Karpas-422 (cell line): ENCODE measurements at regions not wholly inside any gene's neighbourhood (a gene's known extent, or its start where the extent isn't known, plus 50 kb on each side); places are given as distances from the start of the nearest gene placed in this dataset.

Experiments used
- DNase-seq: peaks from one replicate; pipeline ENCODE4 v3.0.0-alpha.2; 2015
- H2AFZ ChIP-seq: fragments of 200-600 bp; sonication (generic); 2 replicates; pipeline ENCODE4 v1.6.1; 2014; ENCODE audit warnings: antibody characterized with exemption, low read length, mixed read lengths
- H3K27ac ChIP-seq: fragments of 200-600 bp; sonication (generic); 2 replicates; pipeline ENCODE4 v1.5.1; 2014; ENCODE audit warnings: mild to moderate bottlenecking, low read length, moderate library complexity
- H3K27me3 ChIP-seq: fragments of 200-600 bp; sonication (generic); 2 replicates; pipeline ENCODE4 v1.6.1; 2014; ENCODE audit warnings: low read length, mixed read lengths
- H3K36me3 ChIP-seq: fragments of 200-600 bp; sonication (generic); 2 replicates; pipeline ENCODE4 v1.6.1; 2014; ENCODE audit warnings: low read length, mixed read lengths; ENCODE audit not compliant: insufficient read depth
- H3K4me1 ChIP-seq: fragments of 200-600 bp; sonication (generic); 2 replicates; pipeline ENCODE4 v1.6.1; 2014; ENCODE audit warnings: mild to moderate bottlenecking, low read length, mixed read lengths
- H3K4me2 ChIP-seq: fragments of 200-600 bp; sonication (generic); 2 replicates; pipeline ENCODE4 v1.6.1; 2014; ENCODE audit warnings: low read length, low read depth, mild to moderate bottlenecking; ENCODE audit not compliant: poor library complexity, severe bottlenecking
- H3K4me3 ChIP-seq: fragments of 200-600 bp; sonication (generic); 2 replicates; pipeline ENCODE4 v1.5.1; 2014; ENCODE audit warnings: mild to moderate bottlenecking, antibody characterized with exemption, low read length, mixed read lengths
- H3K79me2 ChIP-seq: fragments of 200-600 bp; sonication (generic); 2 replicates; pipeline ENCODE4 v1.6.1; 2014; ENCODE audit warnings: mild to moderate bottlenecking, low read length, mixed read lengths
- H3K9ac ChIP-seq: fragments of 200-600 bp; sonication (generic); 2 replicates; pipeline ENCODE4 v1.6.0; 2014; ENCODE audit warnings: low read length
- H3K9me2 ChIP-seq: fragments of 200-600 bp; sonication (generic), shearing (Covaris generic); replicated peaks from 2 replicates; pipeline ENCODE4 v1.6.0; 2014; ENCODE audit warnings: mild to moderate bottlenecking, low read length, moderate library complexity; ENCODE audit not compliant: insufficient read depth
- H3K9me3 ChIP-seq: fragments of 300-700, 200-600 bp; sonication (generic); 2 replicates; pipeline ENCODE4 v1.6.1; 2014; ENCODE audit warnings: low read length, mixed read lengths
- H4K20me1 ChIP-seq: fragments of 200-600 bp; sonication (generic); 2 replicates; pipeline ENCODE4 v1.6.1; 2014; ENCODE audit warnings: mild to moderate bottlenecking, antibody characterized with exemption, low read length, low read depth; ENCODE audit not compliant: insufficient read depth

DNA sequence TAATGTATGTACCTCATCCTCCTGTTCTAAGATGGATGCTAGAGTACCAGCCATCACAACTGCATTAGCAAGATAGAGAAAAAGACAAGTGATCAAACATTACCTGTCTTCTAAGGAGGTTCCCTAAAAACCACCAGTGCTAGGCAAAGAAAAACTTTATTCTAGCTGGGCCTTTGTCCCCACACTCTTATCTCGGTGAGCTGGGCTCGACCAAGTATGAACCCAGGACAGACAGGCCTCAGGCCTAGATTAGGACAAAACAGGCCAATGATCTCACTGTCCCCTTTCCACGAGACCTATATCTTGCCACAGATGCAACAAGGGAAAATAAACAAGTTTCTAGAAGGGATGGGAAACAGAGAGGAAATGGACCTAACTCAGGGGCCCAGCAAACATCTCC is 127.6 kb upstream of the PKDCC start:
- Histone ChIP-seq H3K36me3 (no peaks in the 10 kb centered on the region), H2AFZ (no peak overlapping the region), H3K27me3 (no peaks in the 10 kb centered on the region), H3K4me1 (no peaks in the 10 kb centered on the region), H3K9me3 (no peaks in the 10 kb centered on the region), H3K4me3 (no peak overlapping the region), H3K79me2 (no peaks in the 10 kb centered on the region), H4K20me1 (no peaks in the 10 kb centered on the region), H3K9me2 (no peaks in the 10 kb centered on the region), H3K27ac (no peak overlapping the region), H3K4me2 (no peak overlapping the region), H3K9ac (no peak overlapping the region)
- DNase-seq: no peak

DNA sequence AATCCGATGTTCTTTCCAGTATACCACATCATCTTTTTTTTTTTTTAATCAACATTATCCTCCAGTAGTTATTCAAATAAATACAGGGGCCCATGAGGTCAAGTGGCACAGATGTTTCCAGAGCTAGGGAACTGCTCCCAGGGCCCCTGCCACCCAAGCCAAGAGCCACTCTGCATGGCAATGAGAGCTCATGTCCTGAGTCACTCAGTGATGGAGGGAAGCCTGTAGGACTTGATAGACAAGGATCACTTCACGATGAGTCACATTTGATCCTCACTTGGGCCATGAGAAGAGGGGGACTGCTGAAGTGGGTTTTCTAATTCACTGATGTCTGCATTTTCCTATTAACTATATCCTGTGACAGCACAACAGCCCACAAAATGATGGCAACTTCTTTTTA is 127.0 kb upstream of the PKDCC start:
- Histone ChIP-seq H3K79me2 (no peaks in the 10 kb centered on the region), H3K9me2 (no peaks in the 10 kb centered on the region), H3K4me2 (no peak overlapping the region), H3K27me3 (no peaks in the 10 kb centered on the region), H3K27ac (no peak overlapping the region), H3K4me1 (no peaks in the 10 kb centered on the region), H3K9me3 (no peaks in the 10 kb centered on the region), H3K9ac (no peak overlapping the region), H3K36me3 (no peaks in the 10 kb centered on the region), H2AFZ (no peak overlapping the region), H4K20me1 (no peaks in the 10 kb centered on the region), H3K4me3 (no peak overlapping the region)
- no peak for DNase-seq

DNA sequence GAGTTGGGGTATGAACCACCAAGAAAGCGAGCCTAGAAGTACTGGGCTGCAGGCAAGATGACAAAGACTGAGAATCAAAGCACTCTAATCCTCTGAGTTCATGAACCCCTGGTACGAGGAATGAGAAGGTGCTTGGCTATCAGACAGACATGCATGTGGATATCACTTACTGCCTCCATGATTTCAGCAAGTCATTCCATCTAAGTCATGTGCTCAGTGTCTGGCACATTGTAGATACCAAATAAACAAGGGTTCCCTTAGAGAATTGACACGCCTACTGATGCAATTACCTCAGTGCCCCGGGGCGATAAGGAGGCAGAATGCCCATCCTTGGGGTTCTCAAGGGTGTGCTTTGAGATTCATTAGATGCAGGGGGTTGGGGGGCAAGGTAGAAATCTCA is 125.6 kb upstream of the PKDCC start:
- no peaks in the 10 kb centered on the region for H3K9me3 ChIP-seq
- H3K27me3 ChIP-seq: no peaks in the 10 kb centered on the region
- H4K20me1 ChIP-seq: no peaks in the 10 kb centered on the region
- DNase-seq: no peak
- H3K79me2 ChIP-seq: no peaks in the 10 kb centered on the region
- no peak overlapping the region for H3K9ac ChIP-seq
- H3K9me2 ChIP-seq: no peaks in the 10 kb centered on the region
- H2AFZ ChIP-seq: no peak overlapping the region
- no peak overlapping the region for H3K27ac ChIP-seq
- no peak overlapping the region for H3K4me2 ChIP-seq
- H3K4me1 ChIP-seq: no peaks in the 10 kb centered on the region
- no peaks in the 10 kb centered on the region for H3K36me3 ChIP-seq
- no peak overlapping the region for H3K4me3 ChIP-seq

DNA sequence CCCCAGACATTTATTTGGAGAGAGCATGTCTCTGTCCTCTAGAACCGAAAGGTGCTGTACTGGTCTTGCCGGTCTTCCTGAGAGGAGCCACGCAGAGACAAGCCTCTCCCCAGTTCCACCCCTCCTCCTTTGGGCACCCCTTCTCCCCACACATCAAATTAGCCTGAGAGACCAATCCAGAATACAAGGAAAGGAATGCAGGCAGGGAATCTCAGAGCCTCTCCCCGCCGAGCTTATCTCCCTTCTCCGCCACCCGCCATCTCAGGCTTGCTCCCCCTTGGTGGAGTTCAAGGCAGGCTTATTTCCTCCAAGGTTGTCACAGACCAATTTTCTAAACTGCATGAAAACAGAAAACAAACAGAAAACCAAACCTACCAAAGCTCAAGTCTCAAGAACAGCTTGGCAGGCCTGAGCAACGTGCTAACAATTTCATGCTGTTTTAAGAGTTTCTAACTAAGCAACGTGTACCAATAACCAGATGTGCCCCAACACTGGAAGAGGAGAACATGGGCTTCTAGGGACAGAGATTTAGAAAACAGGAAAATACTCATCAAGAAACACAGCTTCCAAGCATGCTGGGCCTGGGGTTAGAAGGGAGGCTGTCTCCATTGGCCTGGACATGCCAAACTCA is 124.5 kb upstream of the PKDCC start:
- Histone ChIP-seq H3K79me2 (no peaks in the 10 kb centered on the region), H3K9ac (no peak overlapping the region), H3K4me3 (no peak overlapping the region), H3K9me3 (no peaks in the 10 kb centered on the region), H3K36me3 (no peaks in the 10 kb centered on the region), H4K20me1 (no peaks in the 10 kb centered on the region), H3K9me2 (no peaks in the 10 kb centered on the region), H2AFZ (no peak overlapping the region), H3K27me3 (no peaks in the 10 kb centered on the region), H3K4me1 (no peaks in the 10 kb centered on the region), H3K4me2 (no peak overlapping the region), H3K27ac (no peak overlapping the region)
- DNase-seq: no peak

DNA sequence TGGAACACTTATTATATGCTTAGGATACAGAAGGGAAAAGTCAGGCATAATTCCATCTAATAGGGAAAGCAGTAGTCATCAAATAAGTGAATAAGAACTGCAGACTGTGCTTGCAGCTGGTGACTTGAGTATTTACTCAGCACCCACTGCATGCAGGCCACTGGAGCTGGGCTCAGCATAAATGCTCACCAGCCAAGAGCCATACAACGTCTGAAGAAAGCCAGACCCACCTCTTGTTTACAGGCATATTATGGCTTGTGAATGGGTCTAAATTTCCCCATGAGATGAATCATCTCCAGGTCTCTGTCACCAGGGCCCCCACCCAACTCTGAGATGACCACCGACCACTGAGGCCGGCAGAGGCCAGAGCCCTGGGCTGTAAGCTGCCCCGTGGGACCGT is 123.8 kb upstream of the PKDCC start:
- DNase-seq: no peak
- H3K9me3 ChIP-seq: no peaks in the 10 kb centered on the region
- H3K79me2 ChIP-seq: no peaks in the 10 kb centered on the region

DNA sequence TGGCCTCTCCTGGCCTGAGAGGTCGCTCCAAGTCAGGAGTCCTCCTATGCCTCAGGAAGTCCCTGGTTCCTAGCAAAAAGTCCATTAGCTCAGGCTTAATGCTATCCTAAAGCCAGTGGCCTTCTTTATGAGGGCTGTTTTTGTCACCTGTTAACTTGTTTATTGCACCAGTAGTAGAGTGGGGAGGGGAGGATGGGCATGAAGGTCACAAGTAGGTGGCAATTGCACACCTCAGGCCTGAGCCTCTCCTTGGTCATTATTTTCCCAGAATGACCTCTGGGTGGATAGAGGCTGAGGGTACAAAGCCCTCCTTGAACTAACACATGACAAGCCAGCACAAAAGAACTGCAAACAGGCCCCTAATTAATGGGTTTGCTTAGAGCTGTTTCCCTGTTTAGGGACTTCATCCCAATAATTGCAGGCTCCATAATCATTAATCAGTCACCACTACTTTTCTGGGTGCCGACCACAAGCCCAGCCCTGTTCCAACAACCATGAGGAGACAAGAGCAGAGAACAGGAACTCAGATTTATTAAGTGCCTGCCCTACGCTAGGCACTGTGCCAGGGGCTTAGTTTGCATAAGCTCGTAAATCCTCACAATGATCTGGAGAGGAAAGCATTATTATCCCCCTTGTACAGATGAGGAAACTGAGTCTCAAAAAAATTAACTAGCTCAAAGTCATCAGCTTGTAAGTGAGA is 123.0 kb upstream of the PKDCC start:
- no peak for DNase-seq
- H3K27me3 ChIP-seq: no peaks in the 10 kb centered on the region
- no peak overlapping the region for H3K27ac ChIP-seq
- no peaks in the 10 kb centered on the region for H3K36me3 ChIP-seq
- H3K79me2 ChIP-seq: no peaks in the 10 kb centered on the region
- no peaks in the 10 kb centered on the region for H3K9me2 ChIP-seq
- H3K9ac ChIP-seq: no peak overlapping the region
- H3K4me3 ChIP-seq: no peak overlapping the region
- H3K4me2 ChIP-seq: no peak overlapping the region
- no peaks in the 10 kb centered on the region for H3K9me3 ChIP-seq
- no peaks in the 10 kb centered on the region for H4K20me1 ChIP-seq
- H3K4me1 ChIP-seq: no peaks in the 10 kb centered on the region
- no peak overlapping the region for H2AFZ ChIP-seq

More for the DNA sequence above, 123.8 kb upstream of the PKDCC start:
- no peak overlapping the region for H3K4me3 ChIP-seq
- no peak overlapping the region for H3K27ac ChIP-seq
- no peaks in the 10 kb centered on the region for H3K36me3 ChIP-seq
- H3K4me2 ChIP-seq: no peak overlapping the region
- no peaks in the 10 kb centered on the region for H4K20me1 ChIP-seq
- no peaks in the 10 kb centered on the region for H3K9me2 ChIP-seq
- no peak overlapping the region for H3K9ac ChIP-seq
- no peaks in the 10 kb centered on the region for H3K27me3 ChIP-seq
- no peaks in the 10 kb centered on the region for H3K4me1 ChIP-seq
- H2AFZ ChIP-seq: no peak overlapping the region

DNA sequence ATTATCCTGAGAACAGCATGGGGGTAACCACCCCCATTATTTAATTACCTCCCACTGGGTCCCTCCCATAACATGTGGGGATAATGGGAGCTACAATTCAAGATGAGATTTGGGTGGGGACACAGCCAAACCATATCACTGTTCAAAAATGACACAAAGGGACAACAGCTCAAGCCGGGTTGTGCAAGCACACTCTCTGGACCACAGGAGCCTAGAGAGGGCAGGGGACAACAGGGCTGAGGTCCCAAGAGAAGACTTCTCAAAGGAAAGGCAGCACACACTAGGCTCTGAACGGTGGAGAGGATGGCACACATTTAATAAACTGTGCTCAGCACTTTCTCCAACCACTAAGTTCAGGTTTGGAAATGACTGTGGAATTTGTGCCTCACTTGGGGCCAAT is 122.1 kb upstream of the PKDCC start:
- Histone ChIP-seq H3K9me2 (no peaks in the 10 kb centered on the region), H3K4me1 (no peaks in the 10 kb centered on the region), H3K4me3 (no peak overlapping the region), H3K36me3 (no peaks in the 10 kb centered on the region), H3K27ac (no peak overlapping the region), H3K27me3 (no peaks in the 10 kb centered on the region), H2AFZ (no peak overlapping the region), H4K20me1 (no peaks in the 10 kb centered on the region), H3K9me3 (no peaks in the 10 kb centered on the region), H3K4me2 (no peak overlapping the region), H3K9ac (no peak overlapping the region), H3K79me2 (no peaks in the 10 kb centered on the region)
- no peak for DNase-seq

DNA sequence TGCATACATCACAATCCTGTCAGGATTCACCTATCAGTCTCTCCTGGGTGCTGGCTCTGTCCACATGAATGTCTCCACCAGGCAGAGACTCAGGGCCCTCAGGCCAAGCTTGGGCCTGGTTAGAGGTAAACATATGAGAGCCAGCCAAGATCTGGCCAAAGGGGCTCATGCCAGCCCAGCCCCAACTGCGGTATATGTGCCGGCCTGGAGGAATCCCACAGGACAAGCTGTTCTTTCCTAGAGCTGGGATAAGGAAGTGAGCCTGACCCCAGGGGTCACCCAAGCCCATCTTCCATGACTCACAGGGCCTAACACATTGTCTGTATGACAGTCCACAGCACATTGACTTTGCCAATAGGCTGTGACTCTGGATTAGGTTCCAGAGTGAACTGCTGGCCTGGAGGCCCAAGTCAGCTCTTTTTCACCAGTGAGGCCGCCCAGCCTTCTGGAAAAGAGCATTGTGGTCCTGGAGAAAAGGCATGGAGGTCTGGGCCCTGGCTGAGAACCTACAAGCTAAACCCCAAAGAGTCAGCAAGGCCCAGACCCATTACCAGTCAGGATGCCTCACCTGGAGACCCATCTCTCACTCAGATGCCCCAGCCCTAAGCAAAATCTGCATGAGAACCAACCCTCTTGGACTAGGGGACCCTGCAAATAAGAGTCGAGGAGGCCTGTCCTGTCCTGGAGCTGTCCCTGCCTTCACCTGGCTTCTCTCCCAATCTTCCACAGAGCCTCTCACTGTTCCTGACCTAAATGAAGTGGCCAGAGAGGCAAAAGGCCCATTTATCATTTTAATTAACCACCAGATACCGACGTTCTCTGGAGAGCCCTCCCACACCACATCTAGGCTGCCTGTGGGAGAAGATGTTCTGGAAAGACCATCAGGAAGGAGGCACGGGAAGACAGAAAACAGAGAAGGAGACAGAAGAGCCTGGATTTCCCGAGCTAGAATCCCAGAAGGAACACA is 120.9 kb upstream of the PKDCC start:
- Histone ChIP-seq H3K27me3 (no peaks in the 10 kb centered on the region), H3K79me2 (no peaks in the 10 kb centered on the region), H2AFZ (no peak overlapping the region), H3K4me1 (no peaks in the 10 kb centered on the region), H3K36me3 (no peaks in the 10 kb centered on the region), H3K9ac (no peak overlapping the region), H3K9me3 (no peaks in the 10 kb centered on the region), H4K20me1 (no peaks in the 10 kb centered on the region), H3K4me3 (no peak overlapping the region), H3K4me2 (no peak overlapping the region), H3K27ac (no peak overlapping the region), H3K9me2 (no peaks in the 10 kb centered on the region)
- no peak for DNase-seq
